ENCODE measurements at regions not wholly inside any gene's neighbourhood (a gene's known extent, or its start where the extent isn't known, plus 50 kb on each side); places are given as distances from the start of the nearest gene placed in this dataset.

- Mint-ChIP-seq H3K27ac (no peak overlapping the region), H3K27me3 (no peaks in the 10 kb centered on the region), H3K9me3 (peaks cover 5% of the 10 kb centered on the region), H3K4me1 (no peaks in the 10 kb centered on the region), H3K4me3 (no peak overlapping the region), H3K36me3 (ENCODE audit: low read depth) (no peaks in the 10 kb centered on the region)
- ATAC-seq (ENCODE audit: low read depth) (no peak), DNase-seq (no peak)
- POLR2A ChIA-PET, result no interaction called here
- TF ChIP-seq CTCF (IDR thresholded peaks at IDR 0.05), result no peak
- CTCF ChIA-PET, result no interaction called here
- intact Hi-C loops (cut with micrococcal nuclease), result no loop called here
These were observed 1397.2 kb downstream of the PLA2G4A start for GRCh38 chr1:188225975-188226374.

- CTCF ChIA-PET, result no interaction called here
- POLR2A ChIA-PET, result no interaction called here
- H3K27me3 Mint-ChIP-seq, result no peaks in the 10 kb centered on the region
- TF ChIP-seq CTCF (IDR thresholded peaks at IDR 0.05), result no peak
- ATAC-seq (ENCODE audit: low read depth), result no peak
- H3K27ac Mint-ChIP-seq, result no peak overlapping the region
- H3K4me3 Mint-ChIP-seq, result no peak overlapping the region
- no peak for DNase-seq
- H3K36me3 Mint-ChIP-seq (ENCODE audit: low read depth), result no peaks in the 10 kb centered on the region
- intact Hi-C loops (cut with micrococcal nuclease), result no loop called here
- peaks cover 5% of the 10 kb centered on the region for H3K9me3 Mint-ChIP-seq
- H3K4me1 Mint-ChIP-seq, result no peaks in the 10 kb centered on the region
These were observed 1399.9 kb downstream of the PLA2G4A start for GRCh38 chr1:188228623-188229022.

GRCh38 chr1:188237573-188238348 is 1409.0 kb downstream of the PLA2G4A start:
- intact Hi-C loops (cut with micrococcal nuclease), result no loop called here
- Mint-ChIP-seq H3K27me3 (no peaks in the 10 kb centered on the region), H3K4me3 (no peak overlapping the region), H3K27ac (no peak overlapping the region), H3K9me3 (no peaks in the 10 kb centered on the region), H3K4me1 (no peaks in the 10 kb centered on the region), H3K36me3 (ENCODE audit: low read depth) (no peaks in the 10 kb centered on the region)
- no peak for DNase-seq
- POLR2A ChIA-PET, result no interaction called here
- no peak for TF ChIP-seq CTCF (IDR thresholded peaks at IDR 0.05)
- ATAC-seq (ENCODE audit: low read depth), result no peak
- CTCF ChIA-PET, result no interaction called here

- DNase-seq (no peak), ATAC-seq (ENCODE audit: low read depth) (no peak)
- ChIA-PET CTCF (no interaction called here), POLR2A (no interaction called here)
- no peak for TF ChIP-seq CTCF (IDR thresholded peaks at IDR 0.05)
- H3K4me3 Mint-ChIP-seq, result no peak overlapping the region
- no peaks in the 10 kb centered on the region for H3K9me3 Mint-ChIP-seq
- no peaks in the 10 kb centered on the region for H3K4me1 Mint-ChIP-seq
- H3K27me3 Mint-ChIP-seq, result no peaks in the 10 kb centered on the region
- no peaks in the 10 kb centered on the region for H3K36me3 Mint-ChIP-seq (ENCODE audit: low read depth)
- intact Hi-C loops (cut with micrococcal nuclease), result no loop called here
- no peak overlapping the region for H3K27ac Mint-ChIP-seq
These were observed 1412.1 kb downstream of the PLA2G4A start for GRCh38 chr1:188240772-188241406.

- POLR2A ChIA-PET, result no interaction called here
- ATAC-seq (ENCODE audit: low read depth) (no peak), DNase-seq (no peak)
- no peaks in the 10 kb centered on the region for H3K36me3 Mint-ChIP-seq (ENCODE audit: low read depth)
- no peak overlapping the region for H3K27ac Mint-ChIP-seq
- no peaks in the 10 kb centered on the region for H3K27me3 Mint-ChIP-seq
- no peaks in the 10 kb centered on the region for H3K9me3 Mint-ChIP-seq
- H3K4me3 Mint-ChIP-seq, result no peak overlapping the region
- CTCF ChIA-PET, result no interaction called here
- no peak for TF ChIP-seq CTCF (IDR thresholded peaks at IDR 0.05)
- no peaks in the 10 kb centered on the region for H3K4me1 Mint-ChIP-seq
- intact Hi-C loops (cut with micrococcal nuclease), result no loop called here
These were observed 1412.9 kb downstream of the PLA2G4A start for GRCh38 chr1:188241629-188242028.

Data from activated B cell treated with CpG ODN at 0.5 μM for 24 hours (primary cell).